ENCODE measurements at regions not wholly inside any gene's neighbourhood (a gene's known extent, or its start where the extent isn't known, plus 50 kb on each side); places are given as distances from the start of the nearest gene placed in this dataset.

GRCh38 chr5:117405197-117405596 lies 830.6 kb upstream of the SEMA6A start:
- Histone ChIP-seq H3K36me3 (replicated peaks; ENCODE audit: low read depth, low read length) (no peaks in the 10 kb centered on the region), H3K79me2 (ENCODE audit: low read length) (no peaks in the 10 kb centered on the region), H3K9ac (ENCODE audit: low read length) (no peak overlapping the region), H2AFZ (ENCODE audit: low read depth, low read length) (no peak overlapping the region), H4K20me1 (ENCODE audit: insufficient read depth, low read length) (no peaks in the 10 kb centered on the region), H3K9me3 (ENCODE audit: insufficient read depth, low read length) (no peaks in the 10 kb centered on the region), H3K27me3 (ENCODE audit: low read depth, low read length) (no peaks in the 10 kb centered on the region), H3K4me1 (ENCODE audit: low read length) (no peaks in the 10 kb centered on the region), H3K4me2 (ENCODE audit: low read length) (no peak overlapping the region), H3K27ac (ENCODE audit: low read length) (no peak overlapping the region), H3K4me3 (ENCODE audit: low read length) (no peak overlapping the region)
- TF ChIP-seq CTCF (IDR thresholded peaks at IDR 0.05; ENCODE audit: low read depth, low read length) (no peak), EZH2phosphoT487 (IDR thresholded peaks at IDR 0.05; ENCODE audit: low read depth) (no peak)

DNA sequence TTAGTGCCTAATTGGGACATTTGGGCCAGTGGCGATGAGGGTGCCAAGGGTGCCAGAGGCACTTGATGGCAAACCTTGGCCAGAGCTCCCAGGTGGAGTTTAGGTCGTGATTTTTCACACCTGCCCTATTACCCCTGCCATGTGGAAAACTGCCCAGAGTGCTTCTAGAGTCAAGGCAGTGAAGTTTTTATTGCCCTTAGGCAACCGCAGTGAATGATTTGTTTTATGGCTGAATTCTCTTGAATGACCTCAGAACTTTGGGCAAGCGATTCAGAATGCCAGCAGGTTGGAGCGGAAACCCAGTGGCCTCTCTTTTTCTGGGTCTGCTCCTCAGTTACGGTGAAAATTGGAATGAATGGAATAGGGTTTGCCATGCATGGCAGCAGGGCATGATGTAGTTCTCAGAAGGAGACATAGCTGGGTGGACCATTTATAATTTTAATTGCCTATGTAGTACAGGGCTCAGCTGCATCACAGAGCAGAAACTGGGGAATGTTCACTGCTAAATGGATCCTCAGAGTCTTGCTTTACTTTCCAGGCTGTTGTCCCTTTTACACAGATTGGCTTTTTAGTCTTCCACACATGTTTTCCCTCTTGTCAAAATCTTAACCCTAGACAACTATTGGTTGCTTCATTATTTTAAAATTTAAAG lies 820.0 kb upstream of the SEMA6A start:
- Histone ChIP-seq H3K27me3 (ENCODE audit: low read depth, low read length) (no peaks in the 10 kb centered on the region), H3K4me3 (ENCODE audit: low read length) (no peak overlapping the region), H3K79me2 (ENCODE audit: low read length) (no peaks in the 10 kb centered on the region), H3K27ac (ENCODE audit: low read length) (no peak overlapping the region), H3K9me3 (ENCODE audit: insufficient read depth, low read length) (no peaks in the 10 kb centered on the region), H2AFZ (ENCODE audit: low read depth, low read length) (no peak overlapping the region), H3K9ac (ENCODE audit: low read length) (no peak overlapping the region), H3K4me2 (ENCODE audit: low read length) (no peak overlapping the region), H3K4me1 (ENCODE audit: low read length) (no peaks in the 10 kb centered on the region), H3K36me3 (replicated peaks; ENCODE audit: low read depth, low read length) (no peaks in the 10 kb centered on the region), H4K20me1 (ENCODE audit: insufficient read depth, low read length) (no peaks in the 10 kb centered on the region)
- no peak for TF ChIP-seq CTCF (IDR thresholded peaks at IDR 0.05; ENCODE audit: low read depth, low read length)
- TF ChIP-seq EZH2phosphoT487 (IDR thresholded peaks at IDR 0.05; ENCODE audit: low read depth): no peak

GRCh38 chr5:117393125-117393524 lies 818.5 kb upstream of the SEMA6A start:
- TF ChIP-seq EZH2phosphoT487 (IDR thresholded peaks at IDR 0.05; ENCODE audit: low read depth) (no peak), CTCF (IDR thresholded peaks at IDR 0.05; ENCODE audit: low read depth, low read length) (no peak)
- Histone ChIP-seq H3K9ac (ENCODE audit: low read length) (no peak overlapping the region), H3K4me1 (ENCODE audit: low read length) (no peaks in the 10 kb centered on the region), H3K4me2 (ENCODE audit: low read length) (no peak overlapping the region), H3K27ac (ENCODE audit: low read length) (no peak overlapping the region), H3K27me3 (ENCODE audit: low read depth, low read length) (no peaks in the 10 kb centered on the region), H3K79me2 (ENCODE audit: low read length) (no peaks in the 10 kb centered on the region), H3K9me3 (ENCODE audit: insufficient read depth, low read length) (no peaks in the 10 kb centered on the region), H4K20me1 (ENCODE audit: insufficient read depth, low read length) (no peaks in the 10 kb centered on the region), H3K36me3 (replicated peaks; ENCODE audit: low read depth, low read length) (no peaks in the 10 kb centered on the region), H3K4me3 (ENCODE audit: low read length) (no peak overlapping the region), H2AFZ (ENCODE audit: low read depth, low read length) (no peak overlapping the region)

- TF ChIP-seq CTCF (IDR thresholded peaks at IDR 0.05; ENCODE audit: low read depth, low read length) (no peak), EZH2phosphoT487 (IDR thresholded peaks at IDR 0.05; ENCODE audit: low read depth) (no peak)
- Histone ChIP-seq H3K9me3 (ENCODE audit: insufficient read depth, low read length) (no peaks in the 10 kb centered on the region), H4K20me1 (ENCODE audit: insufficient read depth, low read length) (no peaks in the 10 kb centered on the region), H3K9ac (ENCODE audit: low read length) (no peak overlapping the region), H3K4me1 (ENCODE audit: low read length) (no peaks in the 10 kb centered on the region), H2AFZ (ENCODE audit: low read depth, low read length) (no peak overlapping the region), H3K79me2 (ENCODE audit: low read length) (no peaks in the 10 kb centered on the region), H3K4me2 (ENCODE audit: low read length) (no peak overlapping the region), H3K27ac (ENCODE audit: low read length) (no peak overlapping the region), H3K27me3 (ENCODE audit: low read depth, low read length) (no peaks in the 10 kb centered on the region), H3K36me3 (replicated peaks; ENCODE audit: low read depth, low read length) (no peaks in the 10 kb centered on the region), H3K4me3 (ENCODE audit: low read length) (no peak overlapping the region)
Measured at GRCh38 chr5:117380316-117380715, 805.7 kb upstream of the SEMA6A start.

Measured in OCI-LY3 (cell line).